Activated CD8-positive, alpha-beta T cell treated with anti-CD3 and anti-CD28 coated beads for 36 hours (primary cell): ENCODE measurements at regions not wholly inside any gene's neighbourhood (a gene's known extent, or its start where the extent isn't known, plus 50 kb on each side); places are given as distances from the start of the nearest gene placed in this dataset.

Source experiments
- ATAC-seq: fragments of 200-7000 bp; cut with Tn5 transposase; one replicate; pipeline ENCODE4 v1.10.0; 2021; ENCODE audit warnings: mild to moderate bottlenecking, moderate library complexity
- CTCF ChIA-PET: fragments of 350-600 bp; sonication (Branson Sonifier 250); formaldehyde crosslinking; loops from one replicate; lab custom pipeline; 2021; ENCODE audit warnings: antibody characterized with exemption; lab: Charles Lee
- POLR2A ChIA-PET: fragments of 350-600 bp; sonication (Branson Sonifier 250); formaldehyde crosslinking; loops from one replicate; lab custom pipeline; 2021; ENCODE audit warnings: antibody characterized with exemption; lab: Charles Lee
- DNase-seq: peaks from one replicate; pipeline ENCODE4 v3.0.0-alpha.2; 2020
- H3K27ac Mint-ChIP-seq: one replicate; pipeline ENCODE4 v1.8.0; 2021; ENCODE audit warnings: mild to moderate bottlenecking, mixed read lengths
- H3K27me3 Mint-ChIP-seq: one replicate; pipeline ENCODE4 v1.8.0; 2021; ENCODE audit warnings: mixed read lengths
- H3K36me3 Mint-ChIP-seq: one replicate; pipeline ENCODE4 v1.8.0; 2021; ENCODE audit warnings: low read depth, mixed read lengths
- H3K4me1 Mint-ChIP-seq: one replicate; pipeline ENCODE4 v1.8.0; 2021; ENCODE audit warnings: low read depth, mixed read lengths
- H3K4me3 Mint-ChIP-seq: one replicate; pipeline ENCODE4 v1.8.0; 2021; ENCODE audit warnings: mild to moderate bottlenecking, moderate library complexity, mixed read lengths
- H3K9me3 Mint-ChIP-seq: one replicate; pipeline ENCODE4 v1.8.0; 2021; ENCODE audit warnings: mixed read lengths
- CTCF ChIP-seq: fragments of 200-600 bp; IDR thresholded peaks from one replicate; pipeline ENCODE4 v1.8.0; 2022; ENCODE audit warnings: antibody characterized with exemption, mild to moderate bottlenecking
- intact Hi-C: fragments of 100-400 bp; cut with micrococcal nuclease; formaldehyde crosslinking; loops from one replicate; pipeline ENCODE4 v1.10.0; 2022

- H3K4me3 Mint-ChIP-seq, result no peak overlapping the region
These were observed 353.9 kb upstream of the ZNF608 start for GRCh38 chr5:125100342-125100741.

DNA sequence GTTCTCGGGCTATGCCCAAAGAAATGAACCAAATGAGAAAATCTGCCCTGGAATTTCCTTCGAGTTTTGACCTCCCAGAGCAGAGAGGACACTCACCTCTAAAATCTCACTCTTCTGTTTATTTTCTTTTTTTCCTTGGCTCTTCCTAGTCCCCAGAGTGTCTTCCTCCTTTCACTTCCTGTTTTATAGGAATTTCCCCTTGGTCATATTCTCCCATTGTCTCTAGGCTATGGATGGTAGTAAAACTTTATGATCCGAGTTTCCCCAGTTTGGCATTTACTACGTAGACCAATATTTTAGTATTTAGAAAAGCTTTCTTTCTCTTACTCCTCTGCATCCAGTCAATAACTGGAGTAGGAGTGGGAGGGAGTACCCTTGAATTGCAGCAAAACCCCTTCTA, 354.5 kb upstream of the ZNF608 start:
- TF ChIP-seq CTCF, result no peak
- no peak for DNase-seq

More at GRCh38 chr5:125100342-125100741, 353.9 kb upstream of the ZNF608 start:
- Mint-ChIP-seq H3K27me3 (no peaks in the 10 kb centered on the region), H3K4me1 (no peaks in the 10 kb centered on the region), H3K36me3 (no peaks in the 10 kb centered on the region), H3K9me3 (peaks cover 3% of the 10 kb centered on the region), H3K27ac (no peak overlapping the region)
- CTCF ChIA-PET, result no interaction called here
- ATAC-seq (no peak), DNase-seq (no peak)
- POLR2A ChIA-PET, result no interaction called here
- intact Hi-C loops, result no loop called here
- no peak for TF ChIP-seq CTCF

DNA sequence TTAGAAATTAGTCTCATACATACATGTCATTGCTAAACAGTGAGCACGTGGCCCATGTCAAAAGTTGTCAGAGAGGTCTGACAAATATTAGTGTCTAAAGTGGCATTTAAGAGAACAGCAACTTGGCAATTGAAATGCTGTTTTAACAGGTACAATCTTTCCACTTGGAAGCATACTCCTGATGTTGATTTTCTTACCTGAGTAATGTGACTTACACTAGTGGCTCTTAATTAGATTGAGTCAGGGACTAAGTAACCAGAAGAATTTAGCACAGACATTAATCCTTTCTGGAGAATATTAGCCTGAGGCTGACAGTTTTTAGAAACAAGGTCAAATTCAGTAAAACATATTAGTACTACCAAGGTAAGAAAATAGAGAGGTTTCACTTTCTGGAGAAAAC, 357.0 kb upstream of the ZNF608 start:
- H3K4me3 Mint-ChIP-seq, result no peak overlapping the region
- no peak overlapping the region for H3K27ac Mint-ChIP-seq
- H3K27me3 Mint-ChIP-seq, result no peaks in the 10 kb centered on the region
- no peaks in the 10 kb centered on the region for H3K9me3 Mint-ChIP-seq
- no peaks in the 10 kb centered on the region for H3K36me3 Mint-ChIP-seq
- DNase-seq (no peak), ATAC-seq (no peak)
- TF ChIP-seq CTCF, result no peak
- H3K4me1 Mint-ChIP-seq, result no peaks in the 10 kb centered on the region
- ChIA-PET POLR2A (no interaction called here), CTCF (no interaction called here)
- intact Hi-C loops, result no loop called here

More for the DNA sequence above, 354.5 kb upstream of the ZNF608 start:
- H3K36me3 Mint-ChIP-seq, result no peaks in the 10 kb centered on the region
- H3K4me3 Mint-ChIP-seq, result no peak overlapping the region
- ChIA-PET POLR2A (no interaction called here), CTCF (no interaction called here)
- intact Hi-C loops, result no loop called here
- H3K9me3 Mint-ChIP-seq, result peaks cover 3% of the 10 kb centered on the region
- no peak for ATAC-seq
- H3K4me1 Mint-ChIP-seq, result no peaks in the 10 kb centered on the region
- H3K27me3 Mint-ChIP-seq, result no peaks in the 10 kb centered on the region
- H3K27ac Mint-ChIP-seq, result no peak overlapping the region

DNA sequence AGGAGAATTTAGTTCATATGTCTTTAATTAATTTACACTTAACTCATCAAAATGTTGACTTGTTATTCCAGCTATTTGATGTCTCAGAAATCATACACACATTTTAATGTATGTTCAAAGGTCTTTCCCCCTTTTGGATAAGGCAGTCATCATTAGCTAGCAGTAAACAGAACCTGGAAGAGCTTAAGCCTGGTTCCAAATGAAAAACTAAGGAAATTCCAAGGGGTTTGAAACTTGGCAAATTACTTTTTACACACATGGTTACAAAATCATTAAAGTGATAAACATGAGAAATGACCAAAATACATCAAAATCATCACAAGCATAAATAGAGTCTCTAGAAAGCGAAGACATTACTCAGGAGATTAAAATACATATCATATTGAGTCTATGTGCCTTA, 359.8 kb upstream of the ZNF608 start:
- DNase-seq (no peak), ATAC-seq (no peak)
- ChIA-PET POLR2A (no interaction called here), CTCF (no interaction called here)
- Mint-ChIP-seq H3K27me3 (no peaks in the 10 kb centered on the region), H3K27ac (no peak overlapping the region), H3K4me3 (no peak overlapping the region), H3K36me3 (no peaks in the 10 kb centered on the region), H3K9me3 (peaks cover 1% of the 10 kb centered on the region), H3K4me1 (no peaks in the 10 kb centered on the region)
- intact Hi-C loops, result no loop called here
- no peak for TF ChIP-seq CTCF

DNA sequence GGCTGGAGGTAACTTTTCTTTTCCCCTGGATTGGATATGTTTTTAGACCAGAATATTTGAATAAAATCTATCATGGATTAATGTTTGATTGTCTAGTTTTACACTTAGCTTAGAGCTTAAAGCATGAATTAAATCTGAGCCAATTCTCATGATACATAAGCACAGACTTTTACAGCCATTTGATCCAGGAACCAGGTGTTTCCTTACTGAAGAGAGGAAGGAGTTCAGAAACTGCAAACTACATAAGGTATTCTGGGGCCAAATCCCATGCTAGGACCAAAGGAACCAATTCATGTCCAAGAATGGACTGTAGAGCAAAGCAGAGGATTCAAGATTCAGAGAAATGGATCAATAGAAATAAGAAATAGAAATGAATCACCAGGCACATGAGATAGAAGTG, 360.4 kb upstream of the ZNF608 start:
- no peak for DNase-seq
- CTCF ChIA-PET, result interaction anchor here (1.1 kb wide), 1 partner anchor 9 kb away, joined by 3 read pairs; no protein-coding TSS in a partner anchor
- H3K27me3 Mint-ChIP-seq, result no peaks in the 10 kb centered on the region
- TF ChIP-seq CTCF, result no peak
- H3K27ac Mint-ChIP-seq, result no peak overlapping the region
- POLR2A ChIA-PET, result no interaction called here
- no peak overlapping the region for H3K4me3 Mint-ChIP-seq
- H3K9me3 Mint-ChIP-seq, result peaks cover 1% of the 10 kb centered on the region
- ATAC-seq, result no peak
- no peaks in the 10 kb centered on the region for H3K4me1 Mint-ChIP-seq
- intact Hi-C loops, result no loop called here
- no peaks in the 10 kb centered on the region for H3K36me3 Mint-ChIP-seq
